Activated naive CD4-positive, alpha-beta T cell treated with Interleukin-2 at 50 U/mL for 16 hours (primary cell): ENCODE measurements at regions not wholly inside any gene's neighbourhood (a gene's known extent, or its start where the extent isn't known, plus 50 kb on each side); places are given as distances from the start of the nearest gene placed in this dataset.
"Not testable (repeated sequence)": the region's sequence is repeated elsewhere in the genome, so short reads cannot be mapped to it uniquely, and the experiment has no call there.

Experiments
- DNase-seq: peaks from one replicate; pipeline ENCODE4 v3.0.0-alpha.2; 2020

GRCh38 chr3:48101301-48101650, 85.1 kb upstream of the MAP4 start:
- DNase-seq, result not testable (repeated sequence)

- no peak for DNase-seq
Observed at GRCh38 chr3:48092270-48092669, 76.1 kb upstream of the MAP4 start.

- no peak for DNase-seq
Observed at GRCh38 chr3:48090166-48090939, 74.1 kb upstream of the MAP4 start.

- peak; percentile 96 for DNase-seq
Observed at GRCh38 chr3:48088749-48089466, 72.7 kb upstream of the MAP4 start.

GRCh38 chr3:48088056-48088748, 72.0 kb upstream of the MAP4 start:
- DNase-seq, result no peak

GRCh38 chr3:48086705-48087104, 70.5 kb upstream of the MAP4 start:
- DNase-seq, result no peak

- DNase-seq, result no peak
Observed at GRCh38 chr3:48084929-48085328, 68.7 kb upstream of the MAP4 start.

GRCh38 chr3:48084170-48084569, 68.0 kb upstream of the MAP4 start:
- DNase-seq, result no peak

GRCh38 chr3:48082580-48083184, 66.5 kb upstream of the MAP4 start:
- DNase-seq, result no peak

- no peak for DNase-seq
Observed at GRCh38 chr3:48077815-48078214, 61.6 kb upstream of the MAP4 start.

- no peak for DNase-seq
Observed at GRCh38 chr3:48070030-48070429, 53.8 kb upstream of the MAP4 start.

GRCh38 chr3:48069339-48069738, 53.1 kb upstream of the MAP4 start:
- DNase-seq, result no peak

- no peak for DNase-seq
Observed at GRCh38 chr3:48068886-48069285, 52.7 kb upstream of the MAP4 start.

GRCh38 chr3:48068320-48068719, 52.1 kb upstream of the MAP4 start:
- DNase-seq, result not testable (repeated sequence)

- DNase-seq, result no peak
Observed at GRCh38 chr3:48067271-48067670, 51.1 kb upstream of the MAP4 start.
